SK-N-SH (cell line): ENCODE measurements at regions not wholly inside any gene's neighbourhood (a gene's known extent, or its start where the extent isn't known, plus 50 kb on each side); places are given as distances from the start of the nearest gene placed in this dataset.

ENCODE experiments used
- CTCF ChIA-PET: fragments of 300-600, 350-600 bp; formaldehyde crosslinking; extraction: SDS; loops from one replicate; lab custom pipeline; 2021; lab: Yijun Ruan, JAX
- POLR2A ChIA-PET: fragments of 350-600 bp; sonication (Branson Sonifier 250); formaldehyde crosslinking; extraction: SDS; loops from one replicate; lab custom pipeline; 2020; ENCODE audit warnings: antibody characterized with exemption, inconsistent platforms; lab: Yijun Ruan, JAX
- DNase-seq: peaks from one replicate; pipeline ENCODE4 v3.0.0; 2012
- H2AFZ ChIP-seq: fragments of 200-600 bp; sonication (generic); 2 replicates; pipeline ENCODE4 v1.8.1; 2016; ENCODE audit warnings: antibody characterized with exemption, mild to moderate bottlenecking, low read depth
- H3F3A ChIP-seq: fragments of 200-600 bp; sonication (generic); replicated peaks from 2 replicates; pipeline ENCODE3; 2016; ENCODE audit warnings: antibody characterized with exemption, mild to moderate bottlenecking; ENCODE audit not compliant: insufficient read depth
- H3K27ac ChIP-seq, 2 experiments: fragments of 200-500 bp in 1 of 2; fragments of 200-600 bp in 1 of 2; sonication (Bioruptor generic) in 1 of 2; sonication (generic), shearing (Covaris generic) in 1 of 2; 2 replicates each; pipeline versions ENCODE4 v1.5.1 to v1.6.1; 2014 to 2016; ENCODE audit warnings: low read depth in 2 of 2, inconsistent platforms in 1 of 2, low read length in 1 of 2, mild to moderate bottlenecking in 1 of 2, mixed read lengths in 1 of 2
- H3K27me3 ChIP-seq: fragments of 200-600 bp; sonication (generic), shearing (Covaris generic); 2 replicates; pipeline ENCODE4 v1.6.1; 2016; ENCODE audit warnings: mixed run types; ENCODE audit not compliant: insufficient read depth
- H3K36me3 ChIP-seq, 2 experiments: fragments of 200-500 bp in 1 of 2; fragments of 200-600 bp in 1 of 2; sonication (Bioruptor generic) in 1 of 2; sonication (generic) in 1 of 2; replicated peaks in 1 of 2; 2 replicates each; pipeline versions ENCODE3 to v1.5.1; 2014 to 2016; ENCODE audit warnings: low read length in 1 of 2, mild to moderate bottlenecking in 1 of 2; ENCODE audit not compliant: insufficient read depth in 2 of 2, control insufficient read depth in 1 of 2
- H3K4me1 ChIP-seq, 2 experiments: fragments of 200-500 bp in 1 of 2; fragments of 200-600 bp in 1 of 2; sonication (Bioruptor generic) in 1 of 2; sonication (generic), shearing (Covaris generic) in 1 of 2; 2 replicates each; pipeline versions ENCODE4 v1.5.1 to v1.6.1; 2014 to 2016; ENCODE audit warnings: low read depth in 1 of 2, low read length in 1 of 2, mixed run types in 1 of 2; ENCODE audit not compliant: insufficient read depth in 2 of 2, control insufficient read depth in 1 of 2
- H3K4me2 ChIP-seq: fragments of 200-600 bp; sonication (generic), shearing (Covaris generic); 2 replicates; pipeline ENCODE4 v1.6.1; 2017; ENCODE audit warnings: mixed run types
- H3K4me3 ChIP-seq, 2 experiments: fragments of 200-500 bp in 1 of 2; fragments of 200-600 bp in 1 of 2; sonication (Bioruptor generic) in 1 of 2; sonication (generic), shearing (Covaris generic) in 1 of 2; 2 replicates each; pipeline versions ENCODE4 v1.5.1 to v1.8.1; 2014 to 2016; ENCODE audit warnings: low read depth in 2 of 2, inconsistent platforms in 1 of 2, low read length in 1 of 2, mild to moderate bottlenecking in 1 of 2, mixed read lengths in 1 of 2, moderate library complexity in 1 of 2
- H3K79me2 ChIP-seq: fragments of 200-600 bp; sonication (generic); 2 replicates; pipeline ENCODE4 v1.8.1; 2017; ENCODE audit warnings: mild to moderate bottlenecking; ENCODE audit not compliant: insufficient read depth
- H3K9ac ChIP-seq: fragments of 200-600 bp; sonication (generic); 2 replicates; pipeline ENCODE4 v1.6.1; 2017; ENCODE audit warnings: mixed run types
- H3K9me2 ChIP-seq: fragments of 200-600 bp; sonication (generic); 2 replicates; pipeline ENCODE4 v1.6.1; 2017; ENCODE audit warnings: mixed run types
- H3K9me3 ChIP-seq: fragments of 200-600 bp; sonication (generic); 2 replicates; pipeline ENCODE4 v1.6.1; 2017; ENCODE audit warnings: mixed run types, mild to moderate bottlenecking, moderate library complexity
- H4K20me1 ChIP-seq: fragments of 200-600 bp; sonication (generic); 2 replicates; pipeline ENCODE4 v1.6.1; 2017; ENCODE audit warnings: mild to moderate bottlenecking, mixed run types; ENCODE audit not compliant: insufficient read depth
- EZH2phosphoT487 ChIP-seq: fragments of 200-600 bp; sonication (generic); IDR thresholded peaks from 2 replicates; pipeline ENCODE4 v1.6.1; 2017; ENCODE audit warnings: low read depth, mixed run types, mild to moderate bottlenecking, antibody characterized with exemption, moderate library complexity, borderline replicate concordance
- FOSL2 ChIP-seq: IDR thresholded peaks from 2 replicates; pipeline ENCODE4 v1.4.0; 2012; ENCODE audit warnings: low read depth, mild to moderate bottlenecking, moderate library complexity, borderline replicate concordance
- FOXJ3 ChIP-seq: sonication (generic); formaldehyde crosslinking; IDR thresholded peaks from 2 replicates; pipeline ENCODE4 v1.5.1; 2020; ENCODE audit warnings: mild to moderate bottlenecking, missing genetic modification reagents
- GABPA ChIP-seq: IDR thresholded peaks from 2 replicates; pipeline ENCODE4 v1.4.0; 2012; ENCODE audit warnings: low read depth, mild to moderate bottlenecking
- JUND ChIP-seq: IDR thresholded peaks from 2 replicates; pipeline ENCODE4 v1.4.0; 2012
- MXI1 ChIP-seq: IDR thresholded peaks from 2 replicates; pipeline ENCODE4 v1.6.1; 2012; ENCODE audit warnings: mild to moderate bottlenecking, low read depth, low read length, improper control_type of control experiment
- PBX3 ChIP-seq: IDR thresholded peaks from 2 replicates; pipeline ENCODE4; 2012
- POLR2AphosphoS5 ChIP-seq: IDR thresholded peaks from 2 replicates; pipeline ENCODE4 v1.6.1; 2012; ENCODE audit warnings: low read depth, low read length
- RXRA ChIP-seq: IDR thresholded peaks from 2 replicates; pipeline ENCODE4 v1.4.0; 2012; ENCODE audit warnings: low read depth, mild to moderate bottlenecking, borderline replicate concordance
- SIN3A ChIP-seq: IDR thresholded peaks from 2 replicates; pipeline ENCODE4 v1.6.1; 2012; ENCODE audit warnings: low read depth, mild to moderate bottlenecking, low read length, moderate library complexity, borderline replicate concordance
- WGBS: methylation state at CpG from one replicate; pipeline ENCODE4 v1.1.6; 2017; ENCODE audit warnings: low lambda C conversion rate; 5-methylcytosine and 5-hydroxymethylcytosine counted together
- TF ChIP-seq, protein P1 (sequence below): IDR thresholded peaks from 2 replicates; pipeline ENCODE4 v1.4.0; 2012; ENCODE audit warnings: low read depth, borderline replicate concordance

GRCh38 chr6:122246906-122247658 lies 152.4 kb upstream of the HSF2 start:
- WGBS, result 27% methylated on average over 5 of the region's 5 CpGs
- H3K36me3 ChIP-seq, result no peaks in the 10 kb centered on the region

DNA sequence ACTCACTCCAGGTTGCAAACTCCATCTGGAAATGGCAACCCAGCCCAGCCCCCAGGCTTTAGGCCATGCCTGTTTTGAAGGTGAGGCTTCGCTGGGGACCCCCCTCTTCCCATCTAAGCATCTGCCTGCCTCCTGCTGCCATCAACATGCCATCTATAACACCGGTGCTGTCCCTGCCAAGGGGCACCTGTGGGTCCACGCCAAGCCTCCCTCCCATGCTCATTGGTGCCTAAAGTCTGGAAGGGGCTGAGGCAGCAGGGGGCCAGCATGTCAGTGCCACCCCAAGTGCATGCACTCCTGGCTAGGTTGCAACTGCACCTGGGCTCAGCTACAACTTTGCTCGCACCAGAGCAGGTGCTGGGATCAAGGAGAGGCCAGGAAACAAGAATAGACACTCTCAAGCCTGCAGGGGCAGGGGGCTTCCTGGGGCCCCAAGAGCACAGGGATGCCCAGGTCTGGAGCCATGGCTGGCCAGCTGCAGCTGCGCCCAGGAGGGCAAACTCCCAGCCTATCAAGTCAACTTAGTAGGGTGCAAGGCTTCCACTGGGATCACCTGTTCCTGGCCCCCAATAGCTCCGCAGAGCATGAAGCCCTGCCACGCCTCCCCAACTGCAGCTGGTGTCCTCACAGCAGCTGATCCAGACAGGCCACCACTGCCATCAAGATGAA lies 151.3 kb upstream of the HSF2 start:
- Histone ChIP-seq H4K20me1 (no peaks in the 10 kb centered on the region), H3K9ac (no peak overlapping the region), H3K4me3 (no peak overlapping the region), H3K27ac (no peak overlapping the region), H3K4me1 (no peaks in the 10 kb centered on the region), H3K36me3 (no peaks in the 10 kb centered on the region), H3K4me2 (no peak overlapping the region), H2AFZ (no peak overlapping the region), H3K9me2 (no peaks in the 10 kb centered on the region), H3K9me3 (peaks cover 14% of the 10 kb centered on the region; the same call in 1 of the 2 replicates), H3K79me2 (no peaks in the 10 kb centered on the region)
- ChIA-PET CTCF (no interaction called here), POLR2A (no interaction called here)
- 55% methylated on average over 4 of the region's 7 CpGs for WGBS
- no peak for DNase-seq
- TF ChIP-seq RXRA, result no peak
- no peak for TF ChIP-seq FOSL2
- no peak for TF ChIP-seq FOXJ3 (CRISPR knock-in tag)
- TF ChIP-seq, all 33 proteins: peak for 0
- Histone ChIP-seq H3F3A (no peaks in the 10 kb centered on the region), H3K27me3 (no peaks in the 10 kb centered on the region)

More at GRCh38 chr6:122246906-122247658, 152.4 kb upstream of the HSF2 start:
- no peak for DNase-seq
- Histone ChIP-seq H3K9me3 (peaks cover 14% of the 10 kb centered on the region; the same call in 1 of the 2 replicates), H3K79me2 (no peaks in the 10 kb centered on the region), H3K4me3 (no peak overlapping the region), H3K27ac (no peak overlapping the region), H4K20me1 (no peaks in the 10 kb centered on the region), H3K4me2 (no peak overlapping the region), H2AFZ (no peak overlapping the region), H3K27me3 (no peaks in the 10 kb centered on the region), H3K9ac (no peak overlapping the region), H3K9me2 (no peaks in the 10 kb centered on the region), H3K4me1 (no peaks in the 10 kb centered on the region), H3F3A (no peaks in the 10 kb centered on the region)
- POLR2A ChIA-PET, result no interaction called here
- CTCF ChIA-PET, result no interaction called here
- TF ChIP-seq SIN3A (no peak), EZH2phosphoT487 (no peak), MXI1 (no peak), POLR2AphosphoS5 (no peak), JUND (no peak), GABPA (no peak), PBX3 (no peak)
- TF ChIP-seq, protein P1, sequence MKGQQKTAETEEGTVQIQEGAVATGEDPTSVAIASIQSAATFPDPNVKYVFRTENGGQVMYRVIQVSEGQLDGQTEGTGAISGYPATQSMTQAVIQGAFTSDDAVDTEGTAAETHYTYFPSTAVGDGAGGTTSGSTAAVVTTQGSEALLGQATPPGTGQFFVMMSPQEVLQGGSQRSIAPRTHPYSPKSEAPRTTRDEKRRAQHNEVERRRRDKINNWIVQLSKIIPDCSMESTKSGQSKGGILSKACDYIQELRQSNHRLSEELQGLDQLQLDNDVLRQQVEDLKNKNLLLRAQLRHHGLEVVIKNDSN, result no peak
